ENCODE measurements at regions not wholly inside any gene's neighbourhood (a gene's known extent, or its start where the extent isn't known, plus 50 kb on each side); places are given as distances from the start of the nearest gene placed in this dataset.

DNA sequence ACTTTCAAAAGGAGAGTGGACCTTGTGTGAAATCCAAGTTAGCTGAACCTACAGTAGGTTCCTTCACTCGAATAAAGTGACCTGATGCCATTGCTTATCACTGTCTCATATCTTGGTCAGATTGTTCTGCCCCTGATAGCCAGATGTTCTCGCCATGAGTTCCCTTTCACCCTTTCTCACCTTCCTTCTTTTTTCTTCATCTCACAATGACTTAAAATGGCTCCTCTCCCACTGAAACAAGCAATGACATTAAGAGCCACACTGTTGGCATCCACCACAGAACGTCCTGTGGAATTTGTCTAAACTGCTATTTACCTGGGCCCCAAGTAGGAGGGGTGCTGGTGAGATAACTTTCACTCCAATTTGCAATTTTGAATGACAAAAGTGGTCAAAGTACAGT lies 227.6 kb upstream of the PPP1R2C start:
- Mint-ChIP-seq H3K4me3 (no peak overlapping the region), H3K27ac (peak overlapping the region; percentile 93), H3K36me3 (ENCODE audit: low read depth) (peaks cover 24% of the 10 kb centered on the region; the same call in 2 of the 3 replicates), H3K4me1 (peaks cover 26% of the 10 kb centered on the region), H3K27me3 (ENCODE audit: insufficient read depth, low read depth, poor library complexity) (no peaks in the 10 kb centered on the region), H3K9me3 (peaks cover 7% of the 10 kb centered on the region)
- Histone ChIP-seq H4K20me1 (replicated peaks; ENCODE audit: insufficient read depth) (no peaks in the 10 kb centered on the region), H3K27ac (ENCODE audit: low read depth) (peak overlapping the region; percentile 83; the same call in 1 of the 2 replicates), H3K36me3 (ENCODE audit: insufficient read depth) (no peaks in the 10 kb centered on the region), H3K4me3 (no peak overlapping the region), H3K9me2 (ENCODE audit: insufficient read depth) (peaks cover 2% of the 10 kb centered on the region; the same call in 1 of the 2 replicates), H3K4me1 (ENCODE audit: insufficient read depth) (peaks cover 9% of the 10 kb centered on the region), H3F3A (replicated peaks; ENCODE audit: low read depth) (no peaks in the 10 kb centered on the region), H3K79me2 (replicated peaks; ENCODE audit: insufficient read depth) (no peaks in the 10 kb centered on the region), H3K4me2 (no peak overlapping the region), H3K27me3 (ENCODE audit: insufficient read depth) (no peaks in the 10 kb centered on the region), H2AFZ (no peak overlapping the region)
- TF ChIP-seq, protein P1, sequence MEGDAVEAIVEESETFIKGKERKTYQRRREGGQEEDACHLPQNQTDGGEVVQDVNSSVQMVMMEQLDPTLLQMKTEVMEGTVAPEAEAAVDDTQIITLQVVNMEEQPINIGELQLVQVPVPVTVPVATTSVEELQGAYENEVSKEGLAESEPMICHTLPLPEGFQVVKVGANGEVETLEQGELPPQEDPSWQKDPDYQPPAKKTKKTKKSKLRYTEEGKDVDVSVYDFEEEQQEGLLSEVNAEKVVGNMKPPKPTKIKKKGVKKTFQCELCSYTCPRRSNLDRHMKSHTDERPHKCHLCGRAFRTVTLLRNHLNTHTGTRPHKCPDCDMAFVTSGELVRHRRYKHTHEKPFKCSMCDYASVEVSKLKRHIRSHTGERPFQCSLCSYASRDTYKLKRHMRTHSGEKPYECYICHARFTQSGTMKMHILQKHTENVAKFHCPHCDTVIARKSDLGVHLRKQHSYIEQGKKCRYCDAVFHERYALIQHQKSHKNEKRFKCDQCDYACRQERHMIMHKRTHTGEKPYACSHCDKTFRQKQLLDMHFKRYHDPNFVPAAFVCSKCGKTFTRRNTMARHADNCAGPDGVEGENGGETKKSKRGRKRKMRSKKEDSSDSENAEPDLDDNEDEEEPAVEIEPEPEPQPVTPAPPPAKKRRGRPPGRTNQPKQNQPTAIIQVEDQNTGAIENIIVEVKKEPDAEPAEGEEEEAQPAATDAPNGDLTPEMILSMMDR (conservative IDR thresholded peaks at IDR 0.05; ENCODE audit: low read depth in 2 of 2) = no peak
- TF ChIP-seq CREB1 (CRISPR knock-in tag; IDR thresholded peaks at IDR 0.05; ENCODE audit: low read depth) = no peak
- TF ChIP-seq EZH2 (IDR thresholded peaks at IDR 0.05; ENCODE audit: low read depth, unreplicated experiment) = no peak
- TF ChIP-seq ZNF331 (CRISPR knock-in tag; IDR thresholded peaks at IDR 0.05; ENCODE audit: low read depth) = no peak
- TF ChIP-seq NANOG (IDR thresholded peaks at IDR 0.05; ENCODE audit: borderline replicate concordance) = 0 out of 2 replicates have a peak, but pooled peaks have one; percentile 35
- ATAC-seq = no peak; the same call in 2 of the 3 replicates
- DNase-seq (ENCODE audit: low spot score) = peak; percentile 31

DNA sequence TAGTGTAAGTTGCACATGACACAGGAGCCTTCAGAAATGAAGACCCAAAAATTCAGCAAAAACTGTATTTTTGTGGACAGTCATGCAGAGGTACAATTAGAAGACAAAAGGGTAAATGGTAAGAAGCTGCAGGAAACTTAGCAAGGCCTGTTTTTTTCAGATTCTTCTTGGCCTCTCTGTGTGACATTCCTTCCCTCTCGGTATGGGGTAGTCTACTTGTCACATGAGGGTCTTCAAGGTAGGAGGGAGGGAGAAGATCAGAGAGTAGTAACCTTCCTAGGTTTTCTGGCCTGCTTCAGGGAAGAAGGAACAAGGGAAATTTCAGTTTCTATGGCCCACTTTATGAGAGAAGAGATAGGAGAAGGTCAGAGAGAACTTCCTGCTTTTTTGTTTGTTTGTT lies 230.4 kb upstream of the PPP1R2C start:
- peaks cover 26% of the 10 kb centered on the region for H3K4me1 Mint-ChIP-seq
- no peaks in the 10 kb centered on the region for H3F3A ChIP-seq (replicated peaks; ENCODE audit: low read depth)
- H3K79me2 ChIP-seq (replicated peaks; ENCODE audit: insufficient read depth) = no peaks in the 10 kb centered on the region
- H3K36me3 Mint-ChIP-seq (ENCODE audit: low read depth) = peaks cover 39% of the 10 kb centered on the region; the same call in 2 of the 3 replicates
- peaks cover 10% of the 10 kb centered on the region for H3K9me3 Mint-ChIP-seq
- H3K9me2 ChIP-seq (ENCODE audit: insufficient read depth) = peaks cover 2% of the 10 kb centered on the region; the same call in 1 of the 2 replicates
- no peaks in the 10 kb centered on the region for H3K27me3 Mint-ChIP-seq (ENCODE audit: insufficient read depth, low read depth, poor library complexity)
- no peak overlapping the region for H3K4me3 ChIP-seq
- no peaks in the 10 kb centered on the region for H3K27me3 ChIP-seq (ENCODE audit: insufficient read depth)
- H3K27ac Mint-ChIP-seq = peak overlapping the region; percentile 96
- DNase-seq (ENCODE audit: low spot score) (peak; percentile 4), ATAC-seq (no peak)
- no peak overlapping the region for H2AFZ ChIP-seq
- TF ChIP-seq, protein P2, sequence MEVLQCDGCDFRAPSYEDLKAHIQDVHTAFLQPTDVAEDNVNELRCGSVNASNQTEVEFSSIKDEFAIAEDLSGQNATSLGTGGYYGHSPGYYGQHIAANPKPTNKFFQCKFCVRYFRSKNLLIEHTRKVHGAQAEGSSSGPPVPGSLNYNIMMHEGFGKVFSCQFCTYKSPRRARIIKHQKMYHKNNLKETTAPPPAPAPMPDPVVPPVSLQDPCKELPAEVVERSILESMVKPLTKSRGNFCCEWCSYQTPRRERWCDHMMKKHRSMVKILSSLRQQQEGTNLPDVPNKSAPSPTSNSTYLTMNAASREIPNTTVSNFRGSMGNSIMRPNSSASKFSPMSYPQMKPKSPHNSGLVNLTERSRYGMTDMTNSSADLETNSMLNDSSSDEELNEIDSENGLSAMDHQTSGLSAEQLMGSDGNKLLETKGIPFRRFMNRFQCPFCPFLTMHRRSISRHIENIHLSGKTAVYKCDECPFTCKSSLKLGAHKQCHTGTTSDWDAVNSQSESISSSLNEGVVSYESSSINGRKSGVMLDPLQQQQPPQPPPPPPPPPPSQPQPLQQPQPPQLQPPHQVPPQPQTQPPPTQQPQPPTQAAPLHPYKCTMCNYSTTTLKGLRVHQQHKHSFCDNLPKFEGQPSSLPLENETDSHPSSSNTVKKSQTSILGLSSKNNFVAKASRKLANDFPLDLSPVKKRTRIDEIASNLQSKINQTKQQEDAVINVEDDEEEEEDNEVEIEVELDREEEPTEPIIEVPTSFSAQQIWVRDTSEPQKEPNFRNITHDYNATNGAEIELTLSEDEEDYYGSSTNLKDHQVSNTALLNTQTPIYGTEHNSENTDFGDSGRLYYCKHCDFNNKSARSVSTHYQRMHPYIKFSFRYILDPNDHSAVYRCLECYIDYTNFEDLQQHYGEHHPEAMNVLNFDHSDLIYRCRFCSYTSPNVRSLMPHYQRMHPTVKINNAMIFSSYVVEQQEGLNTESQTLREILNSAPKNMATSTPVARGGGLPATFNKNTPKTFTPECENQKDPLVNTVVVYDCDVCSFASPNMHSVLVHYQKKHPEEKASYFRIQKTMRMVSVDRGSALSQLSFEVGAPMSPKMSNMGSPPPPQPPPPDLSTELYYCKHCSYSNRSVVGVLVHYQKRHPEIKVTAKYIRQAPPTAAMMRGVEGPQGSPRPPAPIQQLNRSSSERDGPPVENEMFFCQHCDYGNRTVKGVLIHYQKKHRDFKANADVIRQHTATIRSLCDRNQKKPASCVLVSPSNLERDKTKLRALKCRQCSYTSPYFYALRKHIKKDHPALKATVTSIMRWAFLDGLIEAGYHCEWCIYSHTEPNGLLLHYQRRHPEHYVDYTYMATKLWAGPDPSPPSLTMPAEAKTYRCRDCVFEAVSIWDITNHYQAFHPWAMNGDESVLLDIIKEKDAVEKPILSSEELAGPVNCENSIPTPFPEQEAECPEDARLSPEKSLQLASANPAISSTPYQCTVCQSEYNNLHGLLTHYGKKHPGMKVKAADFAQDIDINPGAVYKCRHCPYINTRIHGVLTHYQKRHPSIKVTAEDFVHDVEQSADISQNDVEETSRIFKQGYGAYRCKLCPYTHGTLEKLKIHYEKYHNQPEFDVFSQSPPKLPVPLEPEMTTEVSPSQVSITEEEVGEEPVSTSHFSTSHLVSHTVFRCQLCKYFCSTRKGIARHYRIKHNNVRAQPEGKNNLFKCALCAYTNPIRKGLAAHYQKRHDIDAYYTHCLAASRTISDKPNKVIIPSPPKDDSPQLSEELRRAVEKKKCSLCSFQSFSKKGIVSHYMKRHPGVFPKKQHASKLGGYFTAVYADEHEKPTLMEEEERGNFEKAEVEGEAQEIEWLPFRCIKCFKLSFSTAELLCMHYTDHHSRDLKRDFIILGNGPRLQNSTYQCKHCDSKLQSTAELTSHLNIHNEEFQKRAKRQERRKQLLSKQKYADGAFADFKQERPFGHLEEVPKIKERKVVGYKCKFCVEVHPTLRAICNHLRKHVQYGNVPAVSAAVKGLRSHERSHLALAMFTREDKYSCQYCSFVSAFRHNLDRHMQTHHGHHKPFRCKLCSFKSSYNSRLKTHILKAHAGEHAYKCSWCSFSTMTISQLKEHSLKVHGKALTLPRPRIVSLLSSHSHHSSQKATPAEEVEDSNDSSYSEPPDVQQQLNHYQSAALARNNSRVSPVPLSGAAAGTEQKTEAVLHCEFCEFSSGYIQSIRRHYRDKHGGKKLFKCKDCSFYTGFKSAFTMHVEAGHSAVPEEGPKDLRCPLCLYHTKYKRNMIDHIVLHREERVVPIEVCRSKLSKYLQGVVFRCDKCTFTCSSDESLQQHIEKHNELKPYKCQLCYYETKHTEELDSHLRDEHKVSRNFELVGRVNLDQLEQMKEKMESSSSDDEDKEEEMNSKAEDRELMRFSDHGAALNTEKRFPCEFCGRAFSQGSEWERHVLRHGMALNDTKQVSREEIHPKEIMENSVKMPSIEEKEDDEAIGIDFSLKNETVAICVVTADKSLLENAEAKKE (CRISPR knock-in tag; IDR thresholded peaks at IDR 0.05) = 0 out of 2 replicates have a peak, but pooled peaks have one; percentile 25
- no peak for TF ChIP-seq STAT1 (IDR thresholded peaks at IDR 0.05; ENCODE audit: unreplicated experiment)
- H3K4me3 Mint-ChIP-seq = no peak overlapping the region
- H4K20me1 ChIP-seq (replicated peaks; ENCODE audit: insufficient read depth) = no peaks in the 10 kb centered on the region
- H3K4me2 ChIP-seq = no peak overlapping the region
- peak overlapping the region; percentile 90 for H3K27ac ChIP-seq (ENCODE audit: low read depth)
- H3K4me1 ChIP-seq (ENCODE audit: insufficient read depth) = peaks cover 9% of the 10 kb centered on the region
- H3K36me3 ChIP-seq (ENCODE audit: insufficient read depth) = no peaks in the 10 kb centered on the region; the same call in 1 of the 2 replicates

All from GM23338 (cell line).